HG03469 (cell line): ENCODE measurements at regions not wholly inside any gene's neighbourhood (a gene's known extent, or its start where the extent isn't known, plus 50 kb on each side); places are given as distances from the start of the nearest gene placed in this dataset.

Source experiments
- ATAC-seq: cut with Tn5 transposase; IDR thresholded peaks from one replicate; pipeline ENCODE4 v1.9.1; 2021; ENCODE audit warnings: mild to moderate bottlenecking, moderate library complexity, moderate number of reproducible peaks; ENCODE audit not compliant: unreplicated experiment

GRCh38 chr5:73375191-73375545 lies 73.4 kb downstream of the FOXD1 start:
- no peak for ATAC-seq

- no peak for ATAC-seq
These were observed 73.9 kb downstream of the FOXD1 start for GRCh38 chr5:73374520-73375190.

- no peak for ATAC-seq
These were observed 74.6 kb downstream of the FOXD1 start for GRCh38 chr5:73373814-73374510.

GRCh38 chr5:73370640-73371583 lies 77.7 kb downstream of the FOXD1 start:
- ATAC-seq, result no peak

- no peak for ATAC-seq
These were observed 78.5 kb downstream of the FOXD1 start for GRCh38 chr5:73370095-73370494.

GRCh38 chr5:73369278-73369677 lies 79.3 kb downstream of the FOXD1 start:
- ATAC-seq, result no peak

- ATAC-seq, result no peak
These were observed 80.9 kb downstream of the FOXD1 start for GRCh38 chr5:73367650-73368049.

- ATAC-seq, result no peak
These were observed 82.4 kb downstream of the FOXD1 start for GRCh38 chr5:73365990-73366667.

GRCh38 chr5:73365301-73365853 lies 83.2 kb downstream of the FOXD1 start:
- no peak for ATAC-seq

GRCh38 chr5:73363911-73364730 lies 84.5 kb downstream of the FOXD1 start:
- ATAC-seq, result no peak

- ATAC-seq, result no peak
These were observed 89.2 kb downstream of the FOXD1 start for GRCh38 chr5:73359395-73359794.

GRCh38 chr5:73358366-73358765 lies 90.2 kb downstream of the FOXD1 start:
- ATAC-seq, result no peak

GRCh38 chr5:73357576-73357975 lies 91.0 kb downstream of the FOXD1 start:
- ATAC-seq, result no peak

GRCh38 chr5:73355108-73355507 lies 93.5 kb downstream of the FOXD1 start:
- ATAC-seq, result no peak

GRCh38 chr5:73354406-73354805 lies 94.2 kb downstream of the FOXD1 start:
- no peak for ATAC-seq

- ATAC-seq, result no peak
These were observed 95.8 kb downstream of the FOXD1 start for GRCh38 chr5:73352649-73353230.

GRCh38 chr5:73352243-73352642 lies 96.3 kb downstream of the FOXD1 start:
- no peak for ATAC-seq

- ATAC-seq, result no peak
These were observed 97.0 kb downstream of the FOXD1 start for GRCh38 chr5:73351593-73351992.

- no peak for ATAC-seq
These were observed 101.6 kb downstream of the FOXD1 start for GRCh38 chr5:73346878-73347408.
